ENCODE measurements at regions not wholly inside any gene's neighbourhood (a gene's known extent, or its start where the extent isn't known, plus 50 kb on each side); places are given as distances from the start of the nearest gene placed in this dataset.
"Not testable (repeated sequence)": the region's sequence is repeated elsewhere in the genome, so short reads cannot be mapped to it uniquely, and the experiment has no call there.

DNA sequence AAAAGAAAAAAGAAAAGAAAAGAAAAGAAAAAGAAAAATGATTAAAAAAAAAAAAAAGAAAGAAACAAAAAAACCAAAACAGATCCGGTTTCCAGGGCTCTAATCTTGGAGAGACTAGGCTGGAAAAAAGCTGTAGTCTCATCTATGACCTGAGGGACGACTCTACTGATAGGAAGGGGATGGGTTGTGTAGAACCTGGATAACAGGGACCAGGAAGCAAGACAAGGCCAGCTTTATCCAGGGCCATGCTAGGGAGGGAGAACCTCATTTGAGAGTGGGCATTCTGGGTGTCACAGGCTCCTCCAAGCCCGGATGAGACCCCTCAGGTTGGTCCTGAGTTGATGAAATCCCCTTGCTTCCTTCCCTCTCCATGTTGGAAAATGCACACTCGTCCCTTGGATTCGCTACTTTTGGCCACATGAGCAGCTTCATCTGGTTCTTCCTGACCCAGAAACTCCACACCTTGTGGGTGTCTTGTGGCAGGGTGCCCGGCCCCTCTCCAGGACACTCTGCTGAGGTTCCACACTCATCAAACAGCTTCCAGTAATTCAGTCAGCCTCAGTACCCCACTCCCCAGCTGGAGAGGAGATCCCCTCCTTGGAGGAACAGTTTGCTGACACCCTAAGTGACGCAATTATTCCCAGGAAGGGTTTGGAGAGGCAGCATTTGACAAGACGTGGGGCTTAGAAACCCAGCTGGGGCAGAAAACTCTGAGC, 71.1 kb upstream of the LHFPL2 start:
- H3K4me3 Mint-ChIP-seq: no peak overlapping the region
- H3K36me3 Mint-ChIP-seq: no peaks in the 10 kb centered on the region
- no peak overlapping the region for H3K27ac Mint-ChIP-seq
- TF ChIP-seq, protein P1, sequence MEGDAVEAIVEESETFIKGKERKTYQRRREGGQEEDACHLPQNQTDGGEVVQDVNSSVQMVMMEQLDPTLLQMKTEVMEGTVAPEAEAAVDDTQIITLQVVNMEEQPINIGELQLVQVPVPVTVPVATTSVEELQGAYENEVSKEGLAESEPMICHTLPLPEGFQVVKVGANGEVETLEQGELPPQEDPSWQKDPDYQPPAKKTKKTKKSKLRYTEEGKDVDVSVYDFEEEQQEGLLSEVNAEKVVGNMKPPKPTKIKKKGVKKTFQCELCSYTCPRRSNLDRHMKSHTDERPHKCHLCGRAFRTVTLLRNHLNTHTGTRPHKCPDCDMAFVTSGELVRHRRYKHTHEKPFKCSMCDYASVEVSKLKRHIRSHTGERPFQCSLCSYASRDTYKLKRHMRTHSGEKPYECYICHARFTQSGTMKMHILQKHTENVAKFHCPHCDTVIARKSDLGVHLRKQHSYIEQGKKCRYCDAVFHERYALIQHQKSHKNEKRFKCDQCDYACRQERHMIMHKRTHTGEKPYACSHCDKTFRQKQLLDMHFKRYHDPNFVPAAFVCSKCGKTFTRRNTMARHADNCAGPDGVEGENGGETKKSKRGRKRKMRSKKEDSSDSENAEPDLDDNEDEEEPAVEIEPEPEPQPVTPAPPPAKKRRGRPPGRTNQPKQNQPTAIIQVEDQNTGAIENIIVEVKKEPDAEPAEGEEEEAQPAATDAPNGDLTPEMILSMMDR (conservative IDR thresholded peaks at IDR 0.05): no peak
- H3K4me1 Mint-ChIP-seq (ENCODE audit: unreplicated experiment): peaks cover 13% of the 10 kb centered on the region
- H3K27me3 Mint-ChIP-seq: no peaks in the 10 kb centered on the region
- no peaks in the 10 kb centered on the region for H3K9me3 Mint-ChIP-seq
- no peak for DNase-seq (ENCODE audit: extremely low spot score, unreplicated experiment)

DNA sequence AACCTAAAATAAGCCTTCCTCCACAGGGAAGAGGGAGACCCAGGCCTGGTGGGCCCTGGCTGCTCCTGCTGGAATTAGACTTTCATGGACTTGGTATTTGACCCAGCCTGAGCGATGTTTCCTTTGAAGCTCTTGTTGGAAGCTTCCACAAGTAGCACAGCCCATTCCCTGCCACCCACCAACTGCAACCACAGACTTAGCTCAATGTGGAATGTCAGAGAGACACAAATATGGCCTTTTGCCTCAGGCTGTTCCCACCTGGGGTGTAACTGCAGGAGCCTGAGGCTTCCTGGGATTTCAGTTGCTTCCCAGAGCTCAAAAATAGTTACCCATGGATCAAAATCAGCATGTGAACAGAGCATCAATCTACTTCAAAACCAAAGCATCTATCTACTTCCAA, 70.3 kb upstream of the LHFPL2 start:
- Mint-ChIP-seq H3K4me3 (no peak overlapping the region), H3K9me3 (no peaks in the 10 kb centered on the region), H3K27ac (no peak overlapping the region), H3K27me3 (no peaks in the 10 kb centered on the region), H3K4me1 (ENCODE audit: unreplicated experiment) (peaks cover 13% of the 10 kb centered on the region), H3K36me3 (no peaks in the 10 kb centered on the region)
- no peak for DNase-seq (ENCODE audit: extremely low spot score, unreplicated experiment)
- TF ChIP-seq, protein P1 (conservative IDR thresholded peaks at IDR 0.05): no peak

DNA sequence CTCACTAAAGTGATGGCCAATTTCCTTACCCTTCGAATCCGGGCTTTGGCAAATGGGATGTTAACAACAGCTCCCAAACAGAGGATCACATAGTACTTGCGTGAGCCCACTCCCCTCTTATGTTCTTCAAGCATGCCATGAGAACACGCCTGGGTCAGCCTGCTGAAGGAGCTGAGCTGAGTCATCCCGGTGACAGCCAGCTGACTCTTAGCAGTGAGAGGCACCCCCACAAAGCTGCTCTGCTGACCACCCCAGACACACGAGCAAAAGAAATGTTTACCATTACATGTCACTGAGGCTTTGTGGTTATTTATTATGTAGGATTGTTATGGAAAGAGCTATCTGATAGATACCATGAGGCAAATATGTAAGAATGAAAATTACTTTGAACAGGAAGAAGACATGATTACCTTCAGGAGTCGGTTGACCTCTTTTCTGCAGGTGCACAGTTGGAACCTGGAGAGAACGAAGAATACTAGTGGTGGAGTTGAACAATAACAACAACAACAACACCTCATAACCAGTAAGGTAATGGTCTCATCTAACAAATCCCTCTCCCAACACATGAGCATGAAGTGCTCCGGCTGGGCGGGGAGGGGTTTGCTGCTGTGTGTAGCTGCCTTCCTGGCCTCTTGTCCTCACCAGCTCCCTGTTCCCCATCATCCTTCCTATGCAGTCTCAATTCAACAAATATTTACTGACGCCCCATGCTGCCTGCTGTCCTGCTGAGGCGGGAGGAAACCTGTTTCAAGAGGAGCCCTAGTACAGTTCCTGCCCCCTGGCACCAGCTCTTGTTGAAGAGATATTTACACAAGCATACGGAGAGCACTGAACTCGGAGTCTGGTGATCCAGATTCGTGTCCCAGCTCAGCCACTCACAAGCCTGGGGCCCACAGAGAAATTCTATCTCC, 69.4 kb upstream of the LHFPL2 start:
- no peaks in the 10 kb centered on the region for H3K9me3 Mint-ChIP-seq
- TF ChIP-seq, protein P1 (conservative IDR thresholded peaks at IDR 0.05): no peak
- no peak overlapping the region for H3K27ac Mint-ChIP-seq
- no peak for DNase-seq (ENCODE audit: extremely low spot score, unreplicated experiment)
- H3K36me3 Mint-ChIP-seq: no peaks in the 10 kb centered on the region
- H3K27me3 Mint-ChIP-seq: no peaks in the 10 kb centered on the region
- no peak overlapping the region for H3K4me3 Mint-ChIP-seq
- H3K4me1 Mint-ChIP-seq (ENCODE audit: unreplicated experiment): peaks cover 13% of the 10 kb centered on the region

DNA sequence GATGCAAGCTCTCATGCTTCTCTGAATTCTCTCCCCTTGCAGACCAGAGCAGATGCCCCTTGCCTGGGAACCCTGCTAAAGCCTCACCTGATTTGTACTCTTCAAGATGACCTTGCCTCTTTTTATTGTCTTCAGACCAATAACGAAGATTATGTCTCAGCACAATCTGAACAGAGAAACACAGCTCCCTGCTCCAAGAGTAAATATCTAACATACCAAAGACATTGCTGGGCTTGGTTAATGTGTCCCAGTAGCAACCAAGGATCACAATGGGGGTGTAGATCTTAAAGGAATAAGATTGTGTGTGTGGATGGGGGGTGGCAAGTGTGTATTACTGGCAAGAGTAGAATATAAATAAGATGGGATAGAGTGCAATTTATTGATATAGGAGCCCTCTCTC, 67.6 kb upstream of the LHFPL2 start:
- Mint-ChIP-seq H3K4me1 (ENCODE audit: unreplicated experiment) (peaks cover 12% of the 10 kb centered on the region), H3K36me3 (no peaks in the 10 kb centered on the region), H3K27me3 (no peaks in the 10 kb centered on the region), H3K27ac (no peak overlapping the region), H3K9me3 (no peaks in the 10 kb centered on the region), H3K4me3 (no peak overlapping the region)
- DNase-seq (ENCODE audit: extremely low spot score, unreplicated experiment): no peak
- TF ChIP-seq, protein P1 (conservative IDR thresholded peaks at IDR 0.05): no peak

DNA sequence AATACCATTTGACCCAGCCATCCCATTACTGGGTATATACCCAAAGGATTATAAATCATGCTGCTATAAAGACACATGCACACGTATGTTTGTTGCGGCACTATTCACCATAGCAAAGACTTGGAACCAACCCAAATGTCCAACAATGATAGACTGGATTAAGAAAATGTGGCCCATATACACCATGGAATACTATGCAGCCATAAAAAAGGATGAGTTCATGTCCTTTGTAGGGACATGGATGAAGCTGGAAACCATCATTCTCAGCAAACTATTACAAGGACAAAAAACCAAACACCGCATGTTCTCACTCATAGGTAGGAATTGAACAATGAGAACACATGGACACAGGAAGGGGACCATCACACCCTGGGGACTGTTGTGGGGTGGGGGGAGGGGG, 66.8 kb upstream of the LHFPL2 start:
- not testable (repeated sequence) for H3K9me3 Mint-ChIP-seq; H3K27me3 Mint-ChIP-seq; H3K4me3 Mint-ChIP-seq; DNase-seq (ENCODE audit: extremely low spot score, unreplicated experiment); H3K4me1 Mint-ChIP-seq (ENCODE audit: unreplicated experiment); H3K27ac Mint-ChIP-seq; H3K36me3 Mint-ChIP-seq

DNA sequence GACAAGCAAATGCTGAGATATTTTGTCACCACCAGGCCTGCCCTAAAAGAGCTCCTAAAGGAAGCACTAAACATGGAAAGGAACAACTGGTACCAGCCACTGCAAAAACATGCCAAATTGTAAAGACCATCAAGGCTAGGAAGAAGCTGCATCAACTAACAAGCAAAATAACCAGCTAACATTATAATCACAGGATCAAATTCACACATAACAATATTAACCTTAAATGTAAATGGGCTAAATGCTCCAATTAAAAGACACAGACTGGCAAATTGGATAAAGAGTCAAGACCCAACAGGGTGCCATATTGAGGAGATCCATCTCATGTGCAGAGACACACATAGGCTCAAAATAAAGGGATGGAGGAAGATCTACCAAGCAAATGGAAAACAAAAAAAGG, 63.1 kb upstream of the LHFPL2 start:
- DNase-seq (ENCODE audit: extremely low spot score, unreplicated experiment); H3K9me3 Mint-ChIP-seq; H3K27me3 Mint-ChIP-seq; H3K4me1 Mint-ChIP-seq (ENCODE audit: unreplicated experiment); H3K27ac Mint-ChIP-seq; H3K4me3 Mint-ChIP-seq; H3K36me3 Mint-ChIP-seq: not testable (repeated sequence)

DNA sequence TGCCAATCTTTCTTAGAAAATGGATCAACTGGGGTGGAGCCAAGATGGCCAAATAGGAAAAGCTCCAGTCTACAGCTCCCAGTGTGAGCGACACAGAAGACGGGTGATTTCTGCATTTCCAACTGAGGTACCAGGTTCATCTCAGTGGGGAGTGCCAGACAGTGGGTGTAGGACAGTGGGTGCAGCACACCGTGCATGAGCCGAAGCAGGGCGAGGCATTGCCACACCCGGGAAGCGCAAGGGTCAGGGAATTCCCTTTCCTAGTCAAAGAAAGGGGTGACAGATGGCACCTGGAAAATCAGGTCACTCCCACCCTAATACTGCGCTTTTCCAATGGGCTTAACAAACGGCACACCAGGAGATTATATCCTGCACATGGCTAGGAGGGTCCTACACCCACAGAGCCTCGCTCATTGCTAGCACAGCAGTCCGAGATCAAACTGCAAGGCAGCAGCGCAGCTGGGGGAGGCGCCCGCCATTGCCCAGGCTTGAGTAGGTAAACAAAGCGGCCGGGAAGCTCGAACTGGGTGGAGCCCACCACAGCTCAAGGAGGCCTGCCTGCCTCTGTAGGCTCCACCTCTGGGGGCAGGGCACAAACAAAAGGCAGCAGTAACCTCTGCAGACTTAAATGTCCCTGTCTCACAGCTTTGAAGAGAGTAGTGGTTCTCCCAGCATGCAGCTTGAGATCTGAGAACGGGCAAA, 61.3 kb upstream of the LHFPL2 start:
- not testable (repeated sequence) for H3K36me3 Mint-ChIP-seq; H3K9me3 Mint-ChIP-seq; H3K27me3 Mint-ChIP-seq; H3K4me1 Mint-ChIP-seq (ENCODE audit: unreplicated experiment); DNase-seq (ENCODE audit: extremely low spot score, unreplicated experiment); H3K27ac Mint-ChIP-seq; H3K4me3 Mint-ChIP-seq
